GM12873 (cell line): ENCODE measurements at regions not wholly inside any gene's neighbourhood (a gene's known extent, or its start where the extent isn't known, plus 50 kb on each side); places are given as distances from the start of the nearest gene placed in this dataset.

ENCODE experiments used
- TF ChIP-seq, protein P1 (sequence below): IDR thresholded peaks from 2 replicates; pipeline ENCODE4 v1.5.1; 2012; ENCODE audit warnings: low read depth, mild to moderate bottlenecking, moderate library complexity, low read length, control low read depth; ENCODE audit not compliant: insufficient read depth; ENCODE audit errors: missing control alignments

GRCh38 chr7:42627626-42628025 is 284.2 kb downstream of the C7orf25 start:
- TF ChIP-seq, protein P1, sequence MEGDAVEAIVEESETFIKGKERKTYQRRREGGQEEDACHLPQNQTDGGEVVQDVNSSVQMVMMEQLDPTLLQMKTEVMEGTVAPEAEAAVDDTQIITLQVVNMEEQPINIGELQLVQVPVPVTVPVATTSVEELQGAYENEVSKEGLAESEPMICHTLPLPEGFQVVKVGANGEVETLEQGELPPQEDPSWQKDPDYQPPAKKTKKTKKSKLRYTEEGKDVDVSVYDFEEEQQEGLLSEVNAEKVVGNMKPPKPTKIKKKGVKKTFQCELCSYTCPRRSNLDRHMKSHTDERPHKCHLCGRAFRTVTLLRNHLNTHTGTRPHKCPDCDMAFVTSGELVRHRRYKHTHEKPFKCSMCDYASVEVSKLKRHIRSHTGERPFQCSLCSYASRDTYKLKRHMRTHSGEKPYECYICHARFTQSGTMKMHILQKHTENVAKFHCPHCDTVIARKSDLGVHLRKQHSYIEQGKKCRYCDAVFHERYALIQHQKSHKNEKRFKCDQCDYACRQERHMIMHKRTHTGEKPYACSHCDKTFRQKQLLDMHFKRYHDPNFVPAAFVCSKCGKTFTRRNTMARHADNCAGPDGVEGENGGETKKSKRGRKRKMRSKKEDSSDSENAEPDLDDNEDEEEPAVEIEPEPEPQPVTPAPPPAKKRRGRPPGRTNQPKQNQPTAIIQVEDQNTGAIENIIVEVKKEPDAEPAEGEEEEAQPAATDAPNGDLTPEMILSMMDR: no peak

GRCh38 chr7:42627101-42627500 is 284.8 kb downstream of the C7orf25 start:
- TF ChIP-seq, protein P1: no peak

DNA sequence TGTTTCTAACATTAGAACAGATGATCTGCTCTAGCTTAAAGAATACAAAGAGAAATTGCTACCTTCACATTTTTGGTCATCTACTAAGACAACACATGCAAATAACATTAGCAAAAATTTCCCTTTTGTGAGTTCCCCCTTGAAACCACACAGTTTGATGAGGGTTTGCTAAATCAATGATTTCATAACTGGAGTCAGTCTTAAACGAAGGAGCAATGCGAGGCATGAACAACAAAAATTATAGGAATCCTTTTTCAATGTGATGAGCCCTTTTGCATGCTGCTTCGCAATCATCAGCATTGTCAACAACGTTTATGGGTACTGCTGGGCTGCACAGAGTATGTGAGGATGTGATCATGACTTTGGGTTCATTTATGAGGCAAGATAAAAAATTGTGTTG is 286.4 kb downstream of the C7orf25 start:
- TF ChIP-seq, protein P1: no peak

DNA sequence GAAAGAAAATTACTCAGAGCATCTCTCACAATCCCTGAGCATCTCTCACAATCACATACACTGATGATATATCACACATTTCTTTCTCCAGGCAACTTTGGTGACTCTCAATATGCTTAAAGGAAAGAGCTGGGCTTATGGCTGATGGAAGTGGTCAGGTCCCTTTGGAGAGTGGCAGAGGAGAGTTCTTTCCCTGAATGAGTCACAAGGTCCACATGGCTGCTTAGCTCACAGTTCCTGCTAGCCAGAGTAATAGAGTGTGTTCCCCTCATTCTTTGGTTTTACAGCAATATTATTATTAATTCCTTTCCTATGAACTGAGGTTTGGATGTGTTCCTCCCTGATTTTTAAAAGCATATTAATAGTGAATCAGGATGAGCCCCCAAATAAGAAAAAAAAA is 287.4 kb downstream of the C7orf25 start:
- TF ChIP-seq, protein P1: no peak

GRCh38 chr7:42621543-42622219 is 290.2 kb downstream of the C7orf25 start:
- TF ChIP-seq, protein P1: no peak

DNA sequence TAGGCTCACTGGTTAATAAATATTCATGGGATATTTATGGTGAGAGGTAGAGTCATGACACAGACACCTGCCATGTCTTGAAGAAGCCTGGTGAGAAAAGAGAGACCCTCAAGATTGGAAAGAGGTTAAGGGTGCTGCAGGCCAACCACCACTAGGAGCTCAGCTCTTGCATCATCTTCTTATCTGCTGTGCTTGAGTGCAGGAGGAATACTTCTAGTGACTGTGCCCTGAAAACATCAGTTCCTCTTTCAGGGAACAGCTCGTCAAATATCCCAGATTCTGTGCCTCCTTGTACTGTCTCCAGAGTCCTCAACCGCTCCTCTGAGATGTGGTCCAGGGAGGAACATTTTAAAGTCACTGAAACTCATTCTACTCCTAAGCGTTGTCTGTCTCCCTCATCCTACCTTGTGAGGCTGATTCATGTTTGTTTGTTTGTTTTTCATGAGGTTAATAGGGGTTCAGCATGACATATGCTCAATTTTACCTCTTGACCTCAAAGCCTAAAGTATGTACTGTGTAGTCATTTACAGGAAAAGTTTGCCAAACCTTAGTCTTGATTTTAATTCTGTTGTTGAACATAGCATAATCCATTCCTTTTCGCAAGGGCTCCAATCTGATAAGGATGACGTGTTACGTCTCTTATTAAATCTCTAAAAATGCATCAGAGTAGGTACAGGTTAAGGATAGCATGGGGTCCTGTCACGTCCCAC is 293.1 kb downstream of the C7orf25 start:
- TF ChIP-seq, protein P1: no peak

- TF ChIP-seq, protein P1: no peak
These were observed 293.9 kb downstream of the C7orf25 start for GRCh38 chr7:42617806-42618457.
